Cerebellar cortex (tissue), 1 donor: ENCODE measurements at regions not wholly inside any gene's neighbourhood (a gene's known extent, or its start where the extent isn't known, plus 50 kb on each side); places are given as distances from the start of the nearest gene placed in this dataset.
A peak's percentile ranks its signal among the peaks of the same experiment; 100 is the strongest.

Experiments
- DNase-seq: peaks from one replicate; pipeline ENCODE4 v3.0.0-alpha.2; 2015; ENCODE audit warnings: low spot score

DNA sequence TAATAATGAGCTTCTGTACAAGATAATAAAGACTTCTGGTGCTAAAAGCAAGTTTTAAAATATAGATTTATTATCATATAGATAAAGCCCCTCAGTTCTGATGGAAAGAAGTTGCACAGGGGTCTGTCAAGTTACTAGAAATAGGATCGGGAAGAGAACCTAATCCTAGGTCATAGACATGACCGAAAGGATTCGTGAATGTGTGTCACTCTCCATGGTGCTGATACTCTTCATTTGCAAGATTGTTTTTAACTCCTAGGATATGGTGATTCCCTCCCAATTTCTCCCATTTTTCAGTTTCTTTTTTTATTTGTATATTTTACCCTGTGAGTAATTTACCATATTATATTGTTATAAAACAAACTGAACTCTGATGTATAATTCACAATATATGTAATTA is 58.9 kb upstream of the CTNNA2 start:
- DNase-seq, result no peak

DNA sequence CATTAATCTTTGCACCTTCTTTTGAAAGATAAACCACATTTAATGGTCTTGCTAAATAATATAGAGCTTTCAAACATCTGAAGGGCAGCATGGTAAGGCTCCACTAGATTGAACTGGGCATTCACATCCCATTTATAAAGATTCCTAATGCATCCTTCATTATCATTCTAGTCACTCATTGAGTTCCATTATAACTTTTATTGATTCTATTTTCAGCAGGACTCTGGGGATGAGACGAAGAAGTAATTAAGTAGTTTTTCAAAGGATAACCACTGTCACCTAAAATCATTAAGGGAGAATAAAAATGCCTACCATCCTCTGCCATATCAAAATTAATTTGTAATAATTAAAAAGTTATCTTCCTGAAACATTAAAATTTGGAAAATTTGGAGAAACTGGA is 60.2 kb upstream of the CTNNA2 start:
- no peak for DNase-seq

DNA sequence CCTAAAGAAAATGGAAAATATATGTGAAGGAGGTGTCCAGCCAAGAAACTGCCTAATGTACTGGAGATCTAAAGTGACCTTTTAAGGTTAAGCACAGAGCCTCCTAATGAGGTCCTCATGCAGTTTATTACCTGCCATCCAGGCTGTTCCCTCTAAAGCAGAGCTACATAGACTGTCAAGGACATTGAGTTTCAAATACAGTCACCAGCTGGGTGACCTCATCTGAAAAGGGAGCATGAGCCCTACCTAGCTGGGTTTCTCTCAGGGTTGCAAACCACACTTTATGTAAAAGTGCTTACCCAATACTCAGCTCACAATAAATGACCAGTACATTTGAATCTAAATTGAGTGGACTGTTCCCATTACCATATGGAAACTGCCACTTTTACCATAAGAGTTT is 65.4 kb upstream of the CTNNA2 start:
- DNase-seq, result no peak

- no peak for DNase-seq
Observed at GRCh38 chr2:79446313-79446712, 66.5 kb upstream of the CTNNA2 start.

DNA sequence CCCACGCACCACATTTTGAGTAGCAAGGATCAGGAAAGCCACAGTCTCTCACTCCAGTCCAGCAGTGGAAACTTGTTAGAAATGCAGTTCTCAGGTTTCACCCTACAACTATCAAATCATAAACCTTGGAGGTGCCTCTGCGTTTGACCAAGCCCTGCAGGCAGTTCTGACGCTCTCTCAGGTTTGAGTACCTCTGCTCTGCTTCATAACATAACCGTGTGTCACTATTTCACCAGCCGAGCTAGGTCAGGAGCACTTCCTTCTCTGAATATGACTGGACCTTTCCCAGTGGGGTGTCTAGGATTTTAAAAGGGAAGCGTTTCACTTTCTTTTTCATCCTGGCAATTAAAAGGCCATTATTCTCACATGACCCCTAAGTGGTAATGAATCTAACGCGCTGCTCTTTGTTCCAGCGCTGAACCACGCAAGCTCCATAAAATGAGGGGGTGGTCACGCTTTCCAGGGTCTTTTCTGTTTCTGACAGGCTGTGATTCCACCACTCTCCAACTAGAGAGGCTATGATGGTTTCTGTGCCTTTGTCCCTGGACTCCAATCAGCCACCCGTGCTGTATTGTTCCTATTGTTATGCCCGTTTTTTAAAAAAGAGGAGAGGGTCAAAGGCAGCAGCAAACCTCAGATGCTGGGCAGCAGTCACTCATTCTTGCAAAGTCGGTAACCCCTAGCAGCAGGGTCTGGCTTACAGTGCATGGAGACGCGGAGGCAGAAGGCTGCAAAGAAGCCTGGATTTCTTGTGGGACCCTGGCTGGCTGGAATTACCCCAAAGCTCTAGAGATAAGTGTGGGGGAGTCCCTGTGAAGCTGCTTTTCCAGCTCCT is 75.2 kb upstream of the CTNNA2 start:
- no peak for DNase-seq

GRCh38 chr2:79434362-79434761 is 78.5 kb upstream of the CTNNA2 start:
- no peak for DNase-seq

DNA sequence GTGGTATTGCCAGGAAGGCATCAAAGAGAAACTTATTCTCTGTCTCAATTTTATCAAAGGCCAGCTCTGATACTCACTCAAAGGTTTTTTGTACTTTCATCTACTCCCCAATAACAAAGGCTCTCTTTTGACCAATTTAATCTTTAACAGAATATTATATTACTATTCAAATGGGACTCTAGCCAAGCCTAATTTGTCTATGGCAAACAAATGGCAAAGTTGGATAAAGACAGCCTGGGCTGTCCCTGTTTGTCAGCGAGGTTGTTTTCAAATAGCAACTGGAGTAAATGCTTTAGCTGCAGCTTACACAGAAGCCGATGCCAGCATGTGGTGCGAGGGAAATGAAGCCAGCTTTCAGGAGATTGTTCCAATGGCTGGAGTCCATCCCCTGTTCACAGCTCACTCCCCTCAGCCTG is 80.1 kb upstream of the CTNNA2 start:
- DNase-seq, result peak; percentile 3

DNA sequence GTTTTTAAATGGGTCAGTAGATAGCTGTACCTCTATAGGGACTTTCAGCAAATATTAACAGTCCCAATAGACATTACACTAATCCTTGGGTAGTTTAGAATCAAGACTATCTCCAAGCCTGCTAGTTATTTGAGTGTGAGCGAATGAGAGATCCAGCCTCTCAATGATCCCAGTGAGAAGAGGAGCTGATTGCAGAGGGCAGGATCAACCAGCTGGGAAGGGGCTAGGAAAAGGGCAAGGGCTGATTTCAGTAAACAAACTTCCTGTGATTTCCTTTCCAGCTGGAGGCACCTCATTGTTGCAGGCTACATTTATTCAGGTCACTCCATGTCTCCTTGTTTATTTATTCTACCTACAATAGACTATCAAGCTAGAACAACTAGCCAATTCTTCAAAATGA is 84.1 kb upstream of the CTNNA2 start:
- DNase-seq, result no peak

DNA sequence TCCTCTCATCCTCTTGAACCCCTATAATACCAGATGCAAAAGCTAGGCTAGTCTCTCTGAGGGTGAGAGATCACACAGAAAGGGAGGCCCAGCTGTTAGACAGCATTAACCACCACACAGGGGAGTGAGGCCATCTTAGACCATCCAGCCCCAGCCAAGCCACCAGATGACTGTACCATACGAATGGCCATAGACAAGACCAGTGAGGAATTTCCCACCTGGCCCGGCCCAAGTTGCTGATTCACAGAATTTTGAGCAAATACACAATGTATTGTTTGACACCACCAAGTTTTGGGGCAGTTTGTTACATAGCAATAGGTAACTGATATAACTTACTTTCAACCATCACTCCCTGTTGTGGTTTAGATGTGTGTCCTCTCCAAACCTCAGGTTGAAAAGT is 98.2 kb upstream of the CTNNA2 start:
- no peak for DNase-seq

- no peak for DNase-seq
Observed at GRCh38 chr2:79394485-79394859, 118.4 kb upstream of the CTNNA2 start.

GRCh38 chr2:79393806-79394484 is 118.9 kb upstream of the CTNNA2 start:
- peak; percentile 28 for DNase-seq

GRCh38 chr2:79393107-79393685 is 119.7 kb upstream of the CTNNA2 start:
- DNase-seq, result no peak

- no peak for DNase-seq
Observed at GRCh38 chr2:79389481-79389880, 123.4 kb upstream of the CTNNA2 start.

DNA sequence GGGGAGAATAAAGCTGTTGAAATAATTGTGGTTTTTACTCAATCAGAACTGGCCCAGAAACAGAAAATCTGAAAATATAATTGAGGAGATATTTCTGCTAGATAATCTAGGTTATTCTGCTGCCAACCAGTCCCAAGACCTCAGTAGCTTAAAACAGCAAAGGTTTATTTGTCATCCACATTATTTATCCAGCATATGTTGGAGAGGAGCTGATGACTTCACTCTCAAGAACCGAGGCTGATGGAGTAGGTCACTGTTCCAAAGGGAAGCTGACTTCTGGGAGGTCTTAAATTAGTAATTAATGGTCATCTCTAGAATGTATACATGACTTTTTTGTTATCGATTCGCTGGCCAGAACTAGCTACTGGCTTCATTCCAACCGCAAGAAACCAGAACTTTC is 124.8 kb upstream of the CTNNA2 start:
- DNase-seq, result no peak

DNA sequence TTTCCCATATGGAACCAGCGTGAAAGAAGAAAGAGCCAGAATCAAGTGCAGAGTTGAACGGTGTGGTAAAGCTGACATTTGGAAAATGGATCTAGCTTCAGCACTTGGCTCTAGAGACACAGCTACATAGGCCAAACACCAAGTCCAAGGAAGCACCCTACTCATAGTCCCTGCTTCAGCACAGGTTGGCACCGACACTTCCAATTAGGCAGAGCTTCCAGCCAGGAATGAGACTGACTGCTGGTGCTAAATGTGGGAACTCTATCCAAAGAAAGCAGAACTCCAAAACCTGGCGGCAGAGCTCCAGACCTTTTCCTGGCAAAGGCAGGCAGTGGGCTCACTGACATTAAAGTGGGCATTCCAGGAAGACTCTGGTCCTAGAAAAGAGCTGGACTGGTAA is 125.4 kb upstream of the CTNNA2 start:
- DNase-seq, result no peak

DNA sequence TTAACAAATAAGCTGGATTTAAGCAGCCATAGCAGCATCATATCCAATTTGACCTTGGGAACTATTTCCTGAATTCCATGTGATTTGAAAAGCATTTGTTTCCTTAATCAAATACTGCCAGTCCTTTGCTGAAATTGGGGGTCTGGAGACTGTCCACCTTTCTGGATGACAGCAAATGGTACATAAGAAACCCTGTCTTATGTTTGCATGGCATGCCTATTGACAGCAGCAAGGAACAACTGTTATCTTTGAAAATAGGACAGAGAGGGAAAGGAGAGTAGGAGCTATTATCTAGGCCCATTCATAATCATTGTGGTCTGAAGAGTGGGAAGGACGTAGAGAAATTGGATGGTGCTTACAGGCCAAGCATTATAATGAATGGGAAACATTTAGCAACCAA is 129.2 kb upstream of the CTNNA2 start:
- DNase-seq, result no peak

- no peak for DNase-seq
Observed at GRCh38 chr2:79375817-79376216, 137.0 kb upstream of the CTNNA2 start.

DNA sequence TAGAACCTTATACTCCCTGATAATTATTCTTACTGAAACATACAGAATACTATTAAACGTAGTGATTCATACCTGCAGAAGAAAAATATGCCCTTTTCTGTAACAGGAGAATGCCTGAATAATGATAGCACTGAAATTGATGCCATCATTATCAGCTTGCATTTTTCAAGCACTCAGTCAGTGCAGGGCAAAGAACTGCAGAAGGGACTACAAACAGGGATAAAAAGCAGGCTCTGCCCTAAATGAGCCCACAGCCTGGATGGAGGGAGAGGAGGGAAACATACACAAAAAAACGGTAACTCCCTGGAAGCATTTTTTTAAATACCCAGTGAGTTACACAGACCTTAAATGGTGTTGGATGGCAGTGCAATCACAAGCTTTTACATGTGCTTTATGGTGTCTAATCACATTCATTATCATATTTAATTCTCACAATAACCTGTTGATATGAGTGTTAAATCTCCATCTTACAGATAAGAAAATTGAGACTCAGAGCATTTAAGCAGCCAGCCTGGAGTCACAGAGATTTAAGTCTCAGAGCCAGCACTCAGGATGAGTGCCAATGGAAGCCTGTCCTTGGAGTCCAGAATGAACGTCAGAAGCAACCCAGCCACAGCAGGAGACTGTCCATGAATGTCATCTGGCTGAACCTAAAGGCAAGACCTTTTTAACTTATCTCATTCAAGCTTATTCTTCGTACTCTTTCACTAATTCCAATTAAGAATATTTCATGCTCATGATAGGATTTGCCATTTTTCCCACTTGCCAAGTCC is 139.3 kb upstream of the CTNNA2 start:
- peak; percentile 3 for DNase-seq

DNA sequence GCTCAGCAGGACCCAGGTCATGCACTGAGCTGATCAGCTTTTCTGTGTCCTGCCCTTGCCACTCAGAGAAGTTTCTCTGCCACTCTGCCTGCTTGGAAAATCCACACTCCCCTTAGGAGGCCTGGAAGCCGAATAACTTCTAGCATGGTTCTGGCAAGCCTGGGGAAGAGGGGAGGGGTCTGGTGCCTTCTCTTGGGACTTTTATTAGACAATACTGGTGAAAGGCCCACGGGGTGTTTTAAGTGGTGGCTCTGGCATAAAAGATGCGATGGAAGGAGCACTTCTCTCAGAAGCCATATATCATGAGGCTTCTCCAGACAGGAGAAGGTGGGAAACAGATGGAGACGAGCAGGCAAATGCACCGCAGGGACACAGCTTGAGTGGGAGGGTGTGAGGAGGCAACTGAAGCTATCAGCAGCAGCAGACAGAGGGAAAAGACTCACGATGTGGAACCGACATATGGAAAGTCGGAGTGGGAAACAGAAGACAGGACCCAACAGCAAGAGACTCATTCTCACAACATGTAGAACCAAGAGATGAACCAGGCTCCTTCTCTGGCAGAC is 141.8 kb upstream of the CTNNA2 start:
- no peak for DNase-seq

- no peak for DNase-seq
Observed at GRCh38 chr2:79369127-79369526, 143.7 kb upstream of the CTNNA2 start.

DNA sequence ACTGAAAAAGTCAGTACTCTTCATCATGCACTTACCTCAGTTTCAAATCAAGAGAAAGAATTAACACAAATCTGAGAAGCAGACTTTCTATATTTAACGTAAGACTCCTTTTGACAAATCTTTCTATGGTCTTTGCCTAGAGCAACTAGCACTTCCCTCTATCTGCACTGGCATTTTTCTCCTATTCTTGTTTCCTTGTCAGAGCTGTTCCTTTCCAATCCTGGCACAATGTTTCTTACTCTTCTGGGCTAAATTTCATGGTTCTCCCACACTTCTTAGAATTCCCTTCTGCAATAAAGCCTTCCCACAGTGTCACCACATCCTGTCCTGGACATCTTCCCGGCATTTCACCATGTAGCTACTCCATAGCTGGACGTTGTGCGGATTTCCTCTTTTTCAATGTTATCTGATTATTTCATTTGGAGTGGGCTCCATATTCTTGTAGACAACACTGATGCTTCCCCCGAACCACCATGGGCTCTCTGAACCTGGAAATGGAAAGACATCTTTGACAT is 144.7 kb upstream of the CTNNA2 start:
- DNase-seq, result no peak

DNA sequence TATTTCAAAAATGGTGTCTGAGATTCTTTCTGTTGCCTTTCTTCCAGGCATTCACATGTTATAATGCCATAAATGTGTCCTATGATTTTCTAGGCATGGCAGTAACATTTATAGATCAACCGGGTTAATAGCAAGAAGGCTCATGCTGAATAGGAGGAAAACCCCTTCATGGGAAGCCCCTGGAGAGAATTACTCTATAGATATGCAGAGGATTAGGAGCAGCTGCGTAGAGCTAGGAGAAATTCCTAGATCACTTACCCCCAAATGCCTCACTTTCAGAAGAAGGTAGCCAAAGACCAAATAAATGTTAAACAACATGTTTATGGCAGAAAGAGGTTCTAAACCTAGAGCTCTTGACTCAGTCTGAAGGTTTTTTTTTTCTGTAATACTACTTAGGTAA is 153.4 kb upstream of the CTNNA2 start:
- no peak for DNase-seq
